Tibial nerve (tissue), 4 donors: ENCODE measurements at regions not wholly inside any gene's neighbourhood (a gene's known extent, or its start where the extent isn't known, plus 50 kb on each side); places are given as distances from the start of the nearest gene placed in this dataset.

Experiments
- DNase-seq, 2 donors: peaks; one replicate each; pipeline ENCODE4 v3.0.0-alpha.2; 2019; ENCODE audit warnings: low spot score in 2 of 2
- H3K27ac ChIP-seq, 4 donors: fragments of 200-600 bp; sonication (generic) in 3 of 4; one replicate each; pipeline ENCODE4 v1.5.1; 2017 to 2019; ENCODE audit warnings: mild to moderate bottlenecking in 1 of 4
- H3K27me3 ChIP-seq, 2 donors: fragments of 200-600 bp; sonication (generic) in 1 of 2; one replicate each; pipeline versions ENCODE4 v1.5.1 to v1.6.0; 2017 to 2019
- H3K36me3 ChIP-seq, 3 donors: fragments of 200-600 bp; sonication (generic); one replicate each; pipeline ENCODE4 v1.5.1; 2018 to 2019
- H3K4me1 ChIP-seq, 4 donors: fragments of 200-600 bp; sonication (generic) in 3 of 4; one replicate each; pipeline ENCODE4 v1.5.1; 2017 to 2019
- H3K4me3 ChIP-seq, 4 donors: fragments of 200-600 bp; sonication (generic) in 3 of 4; one replicate each; pipeline ENCODE4 v1.5.1; 2017 to 2019; ENCODE audit warnings: mild to moderate bottlenecking in 1 of 4, moderate library complexity in 1 of 4
- H3K9me3 ChIP-seq, 4 donors: fragments of 200-600 bp; sonication (generic) in 3 of 4; one replicate each; pipeline ENCODE4 v1.5.1; 2017 to 2019
- EP300 ChIP-seq, 2 donors: sonication (generic); formaldehyde crosslinking; IDR thresholded peaks; one replicate each; pipeline ENCODE4 v1.6.1; 2017; ENCODE audit warnings: antibody characterized with exemption in 2 of 2, mild to moderate bottlenecking in 1 of 2
- POLR2A ChIP-seq, 2 donors: fragments of 450-650 bp; IDR thresholded peaks; one replicate each; pipeline ENCODE4 v1.6.1; 2017; ENCODE audit warnings: antibody characterized with exemption in 2 of 2, mild to moderate bottlenecking in 2 of 2, moderate library complexity in 2 of 2
- WGBS, 2 donors: methylation state at CpG; one replicate each; pipeline ENCODE4 v1.1.5; 2018; 5-methylcytosine and 5-hydroxymethylcytosine counted together
- TF ChIP-seq, protein P1 (sequence below), 5 experiments: fragments of 200-600 bp in 3 of 5; fragments of 450-650 bp in 2 of 5; sonication (generic) in 3 of 5; IDR thresholded peaks; one replicate each; pipeline ENCODE4 v1.5.1; 2016 to 2019; ENCODE audit warnings: antibody characterized with exemption in 5 of 5, mild to moderate bottlenecking in 3 of 5, moderate library complexity in 2 of 5

- peaks cover 0 to 19% (median 0%) of the 10 kb centered on the region in 4 donors for H3K4me1 ChIP-seq
- WGBS, 2 donors: 62 to 63% methylated on average over 4 of the region's 4 CpGs
- no peak overlapping the region for H3K4me3 ChIP-seq
- H3K27ac ChIP-seq: no peak overlapping the region
- no peaks in the 10 kb centered on the region for H3K9me3 ChIP-seq
- TF ChIP-seq EP300 (IDR thresholded peaks at IDR 0.05): no peak
- TF ChIP-seq POLR2A (IDR thresholded peaks at IDR 0.05): no peak
- TF ChIP-seq, protein P1, sequence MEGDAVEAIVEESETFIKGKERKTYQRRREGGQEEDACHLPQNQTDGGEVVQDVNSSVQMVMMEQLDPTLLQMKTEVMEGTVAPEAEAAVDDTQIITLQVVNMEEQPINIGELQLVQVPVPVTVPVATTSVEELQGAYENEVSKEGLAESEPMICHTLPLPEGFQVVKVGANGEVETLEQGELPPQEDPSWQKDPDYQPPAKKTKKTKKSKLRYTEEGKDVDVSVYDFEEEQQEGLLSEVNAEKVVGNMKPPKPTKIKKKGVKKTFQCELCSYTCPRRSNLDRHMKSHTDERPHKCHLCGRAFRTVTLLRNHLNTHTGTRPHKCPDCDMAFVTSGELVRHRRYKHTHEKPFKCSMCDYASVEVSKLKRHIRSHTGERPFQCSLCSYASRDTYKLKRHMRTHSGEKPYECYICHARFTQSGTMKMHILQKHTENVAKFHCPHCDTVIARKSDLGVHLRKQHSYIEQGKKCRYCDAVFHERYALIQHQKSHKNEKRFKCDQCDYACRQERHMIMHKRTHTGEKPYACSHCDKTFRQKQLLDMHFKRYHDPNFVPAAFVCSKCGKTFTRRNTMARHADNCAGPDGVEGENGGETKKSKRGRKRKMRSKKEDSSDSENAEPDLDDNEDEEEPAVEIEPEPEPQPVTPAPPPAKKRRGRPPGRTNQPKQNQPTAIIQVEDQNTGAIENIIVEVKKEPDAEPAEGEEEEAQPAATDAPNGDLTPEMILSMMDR (IDR thresholded peaks at IDR 0.05): no peak
- H3K36me3 ChIP-seq: no peaks in the 10 kb centered on the region
- DNase-seq: no peak
- peaks cover 0 to 22% of the 10 kb centered on the region in 2 donors for H3K27me3 ChIP-seq
Observed at GRCh38 chr4:180054291-180054690, 2188.9 kb upstream of the TENM3 start.

- Histone ChIP-seq H3K4me3 (peak overlapping the region in 1 of 4 donors; percentile 65), H3K27ac (no peak overlapping the region), H3K9me3 (no peaks in the 10 kb centered on the region), H3K36me3 (no peaks in the 10 kb centered on the region), H3K4me1 (peaks cover 0 to 29% (median 0%) of the 10 kb centered on the region in 4 donors), H3K27me3 (peaks cover 0 to 36% of the 10 kb centered on the region in 2 donors)
- TF ChIP-seq, protein P1 (IDR thresholded peaks at IDR 0.05): no peak
- TF ChIP-seq POLR2A (IDR thresholded peaks at IDR 0.05) (no peak), EP300 (IDR thresholded peaks at IDR 0.05) (no peak)
- WGBS, 2 donors: 15 to 17% methylated on average over 8 of the region's 8 CpGs
- DNase-seq: no peak
Observed at GRCh38 chr4:180057299-180057721, 2185.9 kb upstream of the TENM3 start.

DNA sequence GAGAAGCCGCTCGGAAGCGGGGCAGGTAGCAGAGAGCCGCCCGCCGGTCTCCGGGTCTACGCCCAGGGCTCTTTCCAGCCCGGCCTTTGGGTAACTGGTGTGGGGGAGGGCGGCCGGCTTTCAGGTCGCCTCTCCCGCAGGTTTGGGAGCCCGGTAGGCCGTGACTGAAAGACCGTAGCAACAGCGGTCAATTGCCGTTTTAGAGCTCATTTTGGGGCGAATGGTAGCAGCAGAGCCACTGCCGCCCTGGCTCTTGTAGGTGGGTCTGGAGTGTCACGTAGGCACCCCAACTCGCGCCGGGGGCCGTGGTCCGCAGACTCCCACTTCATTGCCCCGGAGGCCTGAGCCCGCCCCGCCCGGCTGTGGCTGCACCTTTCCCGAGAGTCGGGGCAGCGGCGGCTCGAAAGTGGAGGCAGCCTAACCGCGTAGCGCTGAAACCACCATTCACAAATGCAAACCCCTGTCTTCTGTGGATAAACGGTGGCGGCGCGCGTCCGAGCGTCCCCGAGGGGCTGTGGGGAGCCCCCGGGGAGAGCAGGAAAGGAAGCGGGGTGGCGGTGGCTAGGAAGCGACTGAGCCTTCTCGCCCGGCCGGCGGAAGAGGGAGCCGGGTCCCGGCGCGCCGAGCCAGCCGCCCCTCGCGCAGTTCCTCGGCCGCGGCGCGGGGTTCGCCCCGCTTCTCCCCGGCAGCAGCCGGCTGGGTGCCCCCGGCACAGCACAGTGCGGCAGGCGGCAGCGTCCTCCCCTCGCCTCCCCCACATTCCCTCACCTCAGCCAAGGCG lies 2185.1 kb upstream of the TENM3 start:
- Histone ChIP-seq H3K9me3 (no peaks in the 10 kb centered on the region), H3K27me3 (peaks cover 0 to 36% of the 10 kb centered on the region in 2 donors), H3K4me1 (peaks cover 0 to 29% (median 0%) of the 10 kb centered on the region in 4 donors), H3K27ac (peak overlapping the region in 3 of 4 donors; percentile 29 to 79 (median 58)), H3K36me3 (no peaks in the 10 kb centered on the region), H3K4me3 (peak overlapping the region; percentile 45 to 65 (median 47))
- WGBS, 2 donors: 2 to 5% methylated on average over 47 to 49 of the region's 77 CpGs
- TF ChIP-seq, protein P1 (IDR thresholded peaks at IDR 0.05): no peak
- no peak for TF ChIP-seq EP300 (IDR thresholded peaks at IDR 0.05)
- no peak for TF ChIP-seq POLR2A (IDR thresholded peaks at IDR 0.05)
- DNase-seq: no peak

- DNase-seq: no peak
- Histone ChIP-seq H3K4me1 (peaks cover 0 to 29% (median 0%) of the 10 kb centered on the region in 4 donors), H3K9me3 (no peaks in the 10 kb centered on the region), H3K4me3 (peak overlapping the region; percentile 42 to 65 (median 46)), H3K36me3 (no peaks in the 10 kb centered on the region), H3K27ac (peak overlapping the region in 1 of 4 donors; percentile 79), H3K27me3 (peaks cover 0 to 36% of the 10 kb centered on the region in 2 donors)
- 1% methylated on average over 47 to 66 of the region's 72 CpGs for WGBS, 2 donors
- TF ChIP-seq EP300 (IDR thresholded peaks at IDR 0.05) (peak in 1 of 2 donors; percentile 36), POLR2A (IDR thresholded peaks at IDR 0.05) (peak in 1 of 2 donors; percentile 19)
- TF ChIP-seq, protein P1 (IDR thresholded peaks at IDR 0.05): no peak
Observed at GRCh38 chr4:180058691-180059215, 2184.4 kb upstream of the TENM3 start.
